GM12878 (cell line): ENCODE measurements at regions not wholly inside any gene's neighbourhood (a gene's known extent, or its start where the extent isn't known, plus 50 kb on each side); places are given as distances from the start of the nearest gene placed in this dataset.
"Not testable (repeated sequence)": the region's sequence is repeated elsewhere in the genome, so short reads cannot be mapped to it uniquely, and the experiment has no call there.

Experiments used
- ATAC-seq: fragments of 200-7000 bp; cut with Tn5 transposase; 3 replicates; pipeline ENCODE4 v1.9.1; 2020; ENCODE audit warnings: mild to moderate bottlenecking, moderate library complexity
- BruUV-seq: library from RNA; stranded (reverse); fragments of 400-500 nt; replicated peaks from 2 replicates; lab custom pipeline; 2021; lab: Mats Ljungman, UMichigan
- CTCF ChIA-PET: fragments of 300-600 bp; sonication (Branson Sonifier 250); formaldehyde crosslinking; extraction: SDS; loops from one replicate; lab custom pipeline; 2021; ENCODE audit warnings: inconsistent platforms; lab: Yijun Ruan, JAX
- POLR2A ChIA-PET: fragments of 350-600 bp; formaldehyde crosslinking; extraction: SDS; loops from one replicate; lab custom pipeline; 2021; ENCODE audit warnings: inconsistent platforms; lab: Charles Lee
- RAD21 ChIA-PET: fragments of 300-600 bp; sonication (Branson Sonifier 250); formaldehyde crosslinking; loops from one replicate; lab custom pipeline; 2023; ENCODE audit warnings: antibody characterized with exemption; ENCODE audit not compliant: unreplicated experiment; lab: Charles Lee
- SMC1A ChIA-PET: fragments of 300-600 bp; sonication (Branson Sonifier 250); formaldehyde crosslinking; loops from one replicate; lab custom pipeline; 2023; ENCODE audit not compliant: unreplicated experiment, uncharacterized antibody; lab: Charles Lee
- DNase-seq: peaks from one replicate; pipeline ENCODE4 v3.0.0-alpha.2; 2011; ENCODE audit warnings: low read depth, low spot score
- FAIRE-seq: peaks from 3 replicates; lab custom pipeline; 2011; peaks lifted over from hg19 to GRCh38; lab: Jason Lieb, UNC
- H2AFZ ChIP-seq: 2 replicates; pipeline ENCODE4 v1.6.0; 2011; ENCODE audit warnings: low read depth, low read length, control low read depth; ENCODE audit not compliant: control insufficient read depth
- H3K27ac ChIP-seq: 2 replicates; pipeline ENCODE4 v1.5.1; 2011; ENCODE audit warnings: control low read depth; ENCODE audit not compliant: control insufficient read depth, insufficient read depth
- H3K27me3 ChIP-seq, 2 experiments: replicated peaks in 1 of 2; 2 replicates each; pipeline versions ENCODE4 v1.6.0 to v1.6.1; 2011; ENCODE audit warnings: low read length in 1 of 2; ENCODE audit not compliant: control insufficient read depth in 2 of 2, insufficient read depth in 2 of 2
- H3K36me3 ChIP-seq, 2 experiments: 2 replicates each; pipeline ENCODE4 v1.5.1; 2011; ENCODE audit warnings: low read length in 1 of 2; ENCODE audit not compliant: control insufficient read depth in 2 of 2, insufficient read depth in 2 of 2
- H3K4me1 ChIP-seq: 2 replicates; pipeline ENCODE4 v1.6.1; 2011; ENCODE audit warnings: mild to moderate bottlenecking, low read length, moderate library complexity, mixed read lengths; ENCODE audit not compliant: control insufficient read depth, insufficient read depth
- H3K4me2 ChIP-seq: 2 replicates; pipeline ENCODE4 v1.6.0; 2011; ENCODE audit warnings: control low read depth; ENCODE audit not compliant: control insufficient read depth, insufficient read depth
- H3K4me3 ChIP-seq: fragments of 200-600 bp; sonication (generic); 2 replicates; pipeline ENCODE4 v1.5.1; 2016
- H3K79me2 ChIP-seq: 2 replicates; pipeline ENCODE4 v1.6.0; 2011; ENCODE audit warnings: low read length; ENCODE audit not compliant: control insufficient read depth, insufficient read depth
- H3K9ac ChIP-seq: 2 replicates; pipeline ENCODE4 v1.8.0; 2011; ENCODE audit warnings: low read length, control low read depth, mixed read lengths; ENCODE audit not compliant: control insufficient read depth, insufficient read depth
- H3K9me3 ChIP-seq: replicated peaks from 3 replicates; pipeline ENCODE4 v1.5.1; 2011; ENCODE audit warnings: mild to moderate bottlenecking, low read length; ENCODE audit not compliant: control insufficient read depth, insufficient read depth
- H4K20me1 ChIP-seq: 2 replicates; pipeline ENCODE4 v1.6.0; 2011; ENCODE audit not compliant: control insufficient read depth, insufficient read depth
- EGR1 ChIP-seq, 2 experiments: IDR thresholded peaks; 1 replicate in 1 of 2; 2 replicates in 1 of 2; pipeline ENCODE4 v1.6.1; 2011 to 2012; ENCODE audit warnings: low read depth in 2 of 2, low read length in 2 of 2, borderline replicate concordance in 1 of 2, mild to moderate bottlenecking in 1 of 2, moderate library complexity in 1 of 2
- GABPA ChIP-seq: IDR thresholded peaks from 2 replicates; pipeline ENCODE4 v1.6.1; 2014; ENCODE audit warnings: antibody characterized with exemption, low read depth, mild to moderate bottlenecking, inconsistent platforms
- WGBS: methylation state at CpG from one replicate; pipeline ENCODE4 v1.1.6; 2016; ENCODE audit warnings: low lambda C conversion rate; ENCODE audit not compliant: insufficient replicate concordance, insufficient coverage; ENCODE audit errors: missing lambda C conversion rate; 5-methylcytosine and 5-hydroxymethylcytosine counted together
- in situ Hi-C: fragments of 300-500 bp; cut with MboI; formaldehyde crosslinking; loops from 9 replicates; pipeline ENCODE4 v1.14.3; 2018; ENCODE audit warnings: mixed read lengths
- intact Hi-C: fragments of 100-400 bp; cut with micrococcal nuclease; formaldehyde crosslinking; loops from one replicate; pipeline ENCODE4 v1.14.2; 2022; ENCODE audit not compliant: unreplicated experiment
- TF ChIP-seq, protein P1 (sequence below): IDR thresholded peaks from 2 replicates; pipeline ENCODE4 v1.6.1; 2012; ENCODE audit warnings: mild to moderate bottlenecking, low read depth, low read length

DNA sequence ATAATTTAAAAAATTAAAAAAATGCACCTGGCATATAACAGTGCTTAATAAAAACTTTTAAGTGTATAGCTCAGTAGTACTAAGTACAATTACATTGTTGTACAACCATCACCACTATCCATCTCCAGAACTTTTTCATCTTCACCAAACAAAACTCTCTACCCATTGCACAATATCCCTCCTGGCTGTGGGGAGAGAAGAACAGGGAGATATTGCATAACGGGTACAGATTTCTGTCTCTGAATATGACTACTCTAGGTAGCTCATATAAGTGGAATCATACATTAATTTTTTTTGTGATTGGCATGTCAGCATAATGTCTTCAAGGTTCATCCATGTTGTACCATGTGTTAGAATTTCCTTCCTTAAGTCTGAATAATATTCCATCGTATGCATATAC, 91.0 kb upstream of the PLAAT1 start (continued):
- TF ChIP-seq, protein P1, sequence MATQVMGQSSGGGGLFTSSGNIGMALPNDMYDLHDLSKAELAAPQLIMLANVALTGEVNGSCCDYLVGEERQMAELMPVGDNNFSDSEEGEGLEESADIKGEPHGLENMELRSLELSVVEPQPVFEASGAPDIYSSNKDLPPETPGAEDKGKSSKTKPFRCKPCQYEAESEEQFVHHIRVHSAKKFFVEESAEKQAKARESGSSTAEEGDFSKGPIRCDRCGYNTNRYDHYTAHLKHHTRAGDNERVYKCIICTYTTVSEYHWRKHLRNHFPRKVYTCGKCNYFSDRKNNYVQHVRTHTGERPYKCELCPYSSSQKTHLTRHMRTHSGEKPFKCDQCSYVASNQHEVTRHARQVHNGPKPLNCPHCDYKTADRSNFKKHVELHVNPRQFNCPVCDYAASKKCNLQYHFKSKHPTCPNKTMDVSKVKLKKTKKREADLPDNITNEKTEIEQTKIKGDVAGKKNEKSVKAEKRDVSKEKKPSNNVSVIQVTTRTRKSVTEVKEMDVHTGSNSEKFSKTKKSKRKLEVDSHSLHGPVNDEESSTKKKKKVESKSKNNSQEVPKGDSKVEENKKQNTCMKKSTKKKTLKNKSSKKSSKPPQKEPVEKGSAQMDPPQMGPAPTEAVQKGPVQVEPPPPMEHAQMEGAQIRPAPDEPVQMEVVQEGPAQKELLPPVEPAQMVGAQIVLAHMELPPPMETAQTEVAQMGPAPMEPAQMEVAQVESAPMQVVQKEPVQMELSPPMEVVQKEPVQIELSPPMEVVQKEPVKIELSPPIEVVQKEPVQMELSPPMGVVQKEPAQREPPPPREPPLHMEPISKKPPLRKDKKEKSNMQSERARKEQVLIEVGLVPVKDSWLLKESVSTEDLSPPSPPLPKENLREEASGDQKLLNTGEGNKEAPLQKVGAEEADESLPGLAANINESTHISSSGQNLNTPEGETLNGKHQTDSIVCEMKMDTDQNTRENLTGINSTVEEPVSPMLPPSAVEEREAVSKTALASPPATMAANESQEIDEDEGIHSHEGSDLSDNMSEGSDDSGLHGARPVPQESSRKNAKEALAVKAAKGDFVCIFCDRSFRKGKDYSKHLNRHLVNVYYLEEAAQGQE = no peak
- no peak for TF ChIP-seq GABPA
- no peak for TF ChIP-seq EGR1 (IDR thresholded peaks at IDR 0.05; ENCODE audit: borderline replicate concordance in 1 of 2, low read depth in 2 of 2, low read length in 2 of 2)

DNA sequence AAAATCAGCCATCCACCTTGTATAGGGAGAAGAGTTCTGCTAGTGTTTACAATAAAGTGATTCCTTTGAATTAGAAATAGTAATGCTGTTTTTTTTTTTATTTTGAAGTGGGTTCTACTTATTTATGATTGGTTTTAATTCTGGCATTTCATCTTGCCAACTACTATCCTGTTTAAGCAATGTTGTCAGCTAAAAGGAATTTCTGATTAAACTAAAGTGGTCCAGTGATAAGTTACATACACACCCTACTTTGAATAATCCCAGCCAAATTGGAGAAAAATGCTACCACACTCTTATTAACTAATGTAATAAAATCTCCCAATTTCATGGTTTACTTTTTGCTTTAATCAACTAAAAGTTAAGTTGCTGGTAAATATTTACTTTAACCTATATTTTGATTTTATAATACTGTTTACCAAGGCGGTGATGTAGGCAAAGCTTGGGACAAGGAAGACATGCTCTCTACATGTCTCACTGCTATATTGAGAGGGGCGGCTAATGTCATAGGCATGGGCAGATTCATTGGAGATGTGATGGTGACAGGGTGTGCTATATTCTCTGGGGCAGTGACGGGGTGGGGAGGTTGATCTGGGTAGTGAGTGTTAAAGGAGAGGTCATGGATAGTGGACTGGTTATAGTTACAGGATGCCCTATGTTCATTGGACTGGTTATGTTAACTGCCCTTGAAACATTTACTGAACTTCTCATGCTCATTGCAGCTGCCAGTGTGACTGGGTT, 85.8 kb upstream of the PLAAT1 start:
- CTCF ChIA-PET, H3K27ac ChIP-seq, H3K27me3 ChIP-seq, POLR2A ChIA-PET, in situ Hi-C loops, DNase-seq, H3K4me2 ChIP-seq, H3K36me3 ChIP-seq, H3K4me3 ChIP-seq, H3K9ac ChIP-seq, H4K20me1 ChIP-seq, BruUV-seq, H3K79me2 ChIP-seq, H3K9me3 ChIP-seq, H2AFZ ChIP-seq, SMC1A ChIA-PET, ATAC-seq, RAD21 ChIA-PET, intact Hi-C loops, H3K4me1 ChIP-seq: not testable (repeated sequence)
- FAIRE-seq = peak; percentile 13
- 28% methylated on average over 3 of the region's 3 CpGs for WGBS
